ENCODE measurements at regions not wholly inside any gene's neighbourhood (a gene's known extent, or its start where the extent isn't known, plus 50 kb on each side); places are given as distances from the start of the nearest gene placed in this dataset.

- H3K9me3 ChIP-seq (ENCODE audit: control insufficient read depth in 1 of 2, low read length in 2 of 2), result no peaks in the 10 kb centered on the region
- peaks cover 0 to 5% of the 10 kb centered on the region in 2 donors for H3K4me1 ChIP-seq (ENCODE audit: control insufficient read depth in 1 of 2, insufficient read depth in 2 of 2, low read length in 2 of 2)
- H3K36me3 ChIP-seq (ENCODE audit: control insufficient read depth in 1 of 2, insufficient read depth in 2 of 2, low read length in 2 of 2), result no peaks in the 10 kb centered on the region
- no peak overlapping the region for H3K4me3 ChIP-seq (ENCODE audit: low read depth in 1 of 2, low read length in 2 of 2)
- H3K27ac ChIP-seq (ENCODE audit: low read depth, low read length), result no peak overlapping the region
- H3K9ac ChIP-seq (ENCODE audit: low read depth in 1 of 2, low read length in 2 of 2), result no peak overlapping the region
- no peaks in the 10 kb centered on the region for H3K27me3 ChIP-seq (ENCODE audit: control insufficient read depth in 1 of 2, insufficient read depth in 2 of 2, low read length in 2 of 2)
Observed at GRCh38 chr10:110447886-110448285, 49.8 kb upstream of the DUSP5 start.
